Endometrium (tissue), 2 donors: ENCODE measurements at regions not wholly inside any gene's neighbourhood (a gene's known extent, or its start where the extent isn't known, plus 50 kb on each side); places are given as distances from the start of the nearest gene placed in this dataset.
A peak's percentile ranks its signal among the peaks of the same experiment; 100 is the strongest.
"Not testable (repeated sequence)": the region's sequence is repeated elsewhere in the genome, so short reads cannot be mapped to it uniquely, and the experiment has no call there.

ENCODE experiments used
- FAIRE-seq: peaks from 2 replicates; lab custom pipeline; 2012; peaks lifted over from hg19 to GRCh38; lab: Jason Lieb, UNC
- donor health status: control.
- donor health status: control.

DNA sequence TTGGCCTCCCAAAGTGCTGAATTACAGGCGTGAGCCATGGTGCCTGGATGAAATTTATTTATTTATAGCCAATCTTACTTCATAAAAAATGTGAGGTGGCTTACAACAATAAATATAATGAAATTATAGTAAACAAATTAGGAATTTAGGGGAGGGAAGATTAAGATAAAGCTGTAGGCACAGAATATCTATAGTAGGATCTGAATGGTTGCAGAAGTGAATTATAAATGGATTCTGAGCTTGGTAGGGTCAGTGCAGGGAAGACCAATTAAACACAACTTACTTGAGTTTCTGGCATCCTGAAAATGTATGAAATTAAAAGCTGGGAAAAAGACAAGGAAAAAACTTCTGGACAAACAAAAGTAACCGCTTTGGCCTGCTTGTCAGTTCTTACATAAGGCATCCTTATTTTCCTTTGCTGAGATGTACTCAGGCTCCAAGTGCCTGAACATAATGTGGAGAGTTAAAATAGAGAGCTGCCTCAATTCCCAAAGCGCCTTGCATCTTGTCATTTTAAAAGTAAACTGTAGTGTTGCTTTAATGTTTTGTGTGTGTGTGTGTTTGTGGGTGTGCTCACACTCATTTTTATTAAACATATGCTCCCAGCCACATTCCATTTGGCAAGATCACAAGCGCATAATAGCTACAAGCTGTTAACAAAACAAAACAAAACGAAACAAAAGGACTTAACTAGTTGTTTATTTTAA, 247.3 kb downstream of the S1PR1 start:
- no peak for FAIRE-seq

GRCh38 chr1:101484689-101485338, 248.0 kb downstream of the S1PR1 start:
- FAIRE-seq: peak; percentile 99

DNA sequence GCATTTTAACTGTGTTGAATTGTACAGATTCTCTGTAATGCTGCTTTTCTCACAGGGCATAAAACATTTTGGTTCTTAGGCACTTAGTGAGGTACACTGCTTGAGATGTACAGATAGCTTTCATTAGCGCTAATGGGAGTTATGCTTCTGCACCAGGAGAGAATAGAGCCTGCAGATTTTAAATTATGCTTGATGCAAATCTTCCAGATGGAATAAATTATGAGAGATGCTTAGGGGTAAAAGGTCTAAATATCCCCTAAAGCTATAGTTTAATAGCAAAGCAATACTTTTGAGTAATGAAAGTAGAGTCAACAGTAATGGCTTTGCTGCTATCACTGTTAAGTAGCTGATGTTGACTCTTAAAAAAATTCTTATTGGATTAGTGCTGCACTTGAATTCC, 248.9 kb downstream of the S1PR1 start:
- no peak for FAIRE-seq

DNA sequence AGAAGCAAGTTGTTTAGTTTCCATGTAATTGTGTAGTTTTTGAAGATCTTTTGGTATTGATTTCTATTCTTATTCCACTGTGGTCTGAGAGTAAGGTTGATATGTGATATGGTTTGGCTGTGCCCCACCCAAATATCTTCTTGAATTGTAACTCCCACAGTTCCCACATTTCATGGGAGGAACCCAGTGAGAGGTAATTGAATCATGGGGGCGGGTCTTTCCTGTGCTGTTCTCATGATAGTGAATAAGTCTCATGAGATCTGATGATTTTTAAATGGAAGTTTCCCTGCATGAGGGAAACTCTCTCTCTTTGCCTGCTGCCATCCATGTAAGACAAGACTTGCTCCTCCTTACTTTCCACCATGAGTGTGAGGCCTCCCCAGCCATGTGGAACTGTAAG, 255.3 kb downstream of the S1PR1 start:
- not testable (repeated sequence) for FAIRE-seq

DNA sequence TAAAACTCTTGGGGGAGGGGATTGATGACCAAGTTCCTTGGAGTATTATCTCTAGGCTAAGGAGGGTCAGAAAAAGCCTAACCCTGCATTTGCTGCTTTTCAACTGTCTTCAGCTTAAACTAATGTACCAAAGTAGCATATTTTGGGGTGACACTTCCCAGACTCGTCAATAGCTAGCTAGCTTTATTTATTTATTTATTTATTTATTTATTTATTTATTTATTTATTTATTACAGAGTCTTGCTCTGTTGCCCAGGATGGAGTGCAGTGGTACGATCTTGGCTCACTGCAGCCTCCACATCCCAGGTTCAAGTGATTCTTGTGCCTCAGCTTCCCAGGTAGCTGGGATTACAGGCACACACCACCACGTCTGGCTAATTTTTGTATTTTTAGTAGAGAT, 257.1 kb downstream of the S1PR1 start:
- FAIRE-seq: not testable (repeated sequence)

GRCh38 chr1:101496109-101496508, 259.3 kb downstream of the S1PR1 start:
- no peak for FAIRE-seq

DNA sequence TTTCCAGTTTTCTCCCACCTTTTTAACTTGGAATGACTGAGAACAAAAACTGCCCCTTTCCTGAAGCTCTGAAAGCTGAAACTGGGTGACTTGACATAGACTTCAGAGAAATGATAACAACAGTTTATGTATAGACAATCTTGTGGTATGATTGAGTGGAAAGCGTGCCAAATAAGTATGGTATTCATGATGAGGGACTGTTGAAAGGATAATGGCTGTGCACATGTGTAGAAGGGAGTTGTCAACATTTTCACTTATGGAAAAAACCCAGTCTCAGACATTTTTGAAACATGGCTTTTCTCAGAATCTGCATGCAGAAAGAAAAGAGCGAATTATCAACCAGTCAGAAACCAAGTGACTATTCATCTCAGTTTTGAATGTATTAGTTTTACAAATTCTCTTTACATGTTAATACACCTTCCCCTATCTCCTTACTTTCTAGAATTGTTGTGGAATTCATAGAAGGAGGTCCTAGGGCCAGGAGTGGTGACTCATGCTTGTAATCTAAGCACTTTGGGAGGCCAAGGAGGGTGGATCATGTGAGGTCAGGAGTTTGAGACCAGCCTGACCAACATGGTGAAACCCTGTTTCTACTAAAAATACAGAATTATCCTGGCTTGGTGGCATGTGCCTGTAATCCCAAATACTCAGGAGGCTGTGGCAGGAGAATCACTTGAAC, 261.2 kb downstream of the S1PR1 start:
- no peak for FAIRE-seq

GRCh38 chr1:101504106-101504505, 267.3 kb downstream of the S1PR1 start:
- FAIRE-seq: not testable (repeated sequence)

GRCh38 chr1:101505240-101505639, 268.4 kb downstream of the S1PR1 start:
- FAIRE-seq: not testable (repeated sequence)

- no peak for FAIRE-seq
Observed at GRCh38 chr1:101506541-101507164, 269.8 kb downstream of the S1PR1 start.

DNA sequence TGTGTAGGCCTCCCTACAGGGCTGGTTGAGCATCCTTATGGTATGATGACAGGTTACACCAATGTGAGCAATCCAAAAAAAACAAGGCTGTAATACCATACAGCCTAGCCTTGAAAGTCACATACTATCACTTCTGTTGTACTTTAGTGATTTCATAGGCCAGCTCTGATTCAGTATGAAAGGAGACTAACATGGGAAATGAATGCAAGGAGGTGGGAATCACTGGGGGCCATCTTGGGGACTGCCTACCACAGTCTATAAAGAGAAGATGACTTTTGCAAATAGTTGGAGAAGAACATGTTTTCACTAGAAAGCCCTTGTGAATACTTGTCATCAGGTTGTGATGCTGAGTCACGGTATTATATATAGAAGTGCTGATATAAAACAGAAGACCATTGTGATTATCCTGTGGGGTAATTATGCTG, 270.7 kb downstream of the S1PR1 start:
- FAIRE-seq: no peak

GRCh38 chr1:101508913-101509312, 272.1 kb downstream of the S1PR1 start:
- FAIRE-seq: no peak

- no peak for FAIRE-seq
Observed at GRCh38 chr1:101509370-101509769, 272.6 kb downstream of the S1PR1 start.

GRCh38 chr1:101511202-101511891, 274.5 kb downstream of the S1PR1 start:
- no peak for FAIRE-seq

- no peak for FAIRE-seq
Observed at GRCh38 chr1:101520302-101520701, 283.5 kb downstream of the S1PR1 start.

DNA sequence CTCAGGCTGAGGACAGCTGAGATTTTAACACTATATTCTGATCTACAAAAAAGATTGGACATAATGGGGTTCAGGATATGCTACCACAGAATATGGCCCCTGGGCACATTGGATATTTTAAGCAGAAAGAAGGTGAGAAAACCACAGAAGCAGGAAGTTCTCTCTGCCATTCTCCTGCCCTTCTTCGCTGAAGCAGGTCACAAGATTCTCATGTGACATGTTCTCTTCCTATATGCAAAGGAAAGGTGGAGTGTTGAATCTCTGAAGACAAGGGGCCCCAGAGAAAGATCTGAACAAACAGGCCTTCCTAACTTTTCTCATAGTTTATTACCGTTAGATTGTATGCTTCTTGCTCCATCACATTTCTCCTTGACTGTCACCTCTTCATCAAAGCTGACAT, 285.7 kb downstream of the S1PR1 start:
- no peak for FAIRE-seq

DNA sequence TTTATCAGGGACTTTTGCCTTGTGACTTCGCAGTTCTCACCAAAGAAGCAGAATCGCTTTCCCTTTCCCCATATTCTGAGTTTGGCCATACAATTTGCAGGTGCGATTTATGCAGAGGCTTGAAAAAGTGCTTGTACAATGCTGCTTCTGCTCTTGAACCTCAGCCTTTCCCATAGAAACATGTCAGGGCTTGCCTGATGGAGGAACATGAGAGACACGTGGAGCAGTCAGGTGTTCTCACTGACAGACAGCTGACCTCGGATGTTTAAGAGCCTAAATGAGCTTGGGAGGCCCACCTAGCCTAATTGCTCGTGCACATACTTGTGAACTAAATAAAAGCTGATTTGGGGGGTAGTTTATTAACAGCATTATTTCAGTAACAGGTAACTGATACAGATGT, 290.0 kb downstream of the S1PR1 start:
- no peak for FAIRE-seq

GRCh38 chr1:101532377-101532776, 295.6 kb downstream of the S1PR1 start:
- FAIRE-seq: no peak

- no peak for FAIRE-seq
Observed at GRCh38 chr1:101540161-101540560, 303.3 kb downstream of the S1PR1 start.

DNA sequence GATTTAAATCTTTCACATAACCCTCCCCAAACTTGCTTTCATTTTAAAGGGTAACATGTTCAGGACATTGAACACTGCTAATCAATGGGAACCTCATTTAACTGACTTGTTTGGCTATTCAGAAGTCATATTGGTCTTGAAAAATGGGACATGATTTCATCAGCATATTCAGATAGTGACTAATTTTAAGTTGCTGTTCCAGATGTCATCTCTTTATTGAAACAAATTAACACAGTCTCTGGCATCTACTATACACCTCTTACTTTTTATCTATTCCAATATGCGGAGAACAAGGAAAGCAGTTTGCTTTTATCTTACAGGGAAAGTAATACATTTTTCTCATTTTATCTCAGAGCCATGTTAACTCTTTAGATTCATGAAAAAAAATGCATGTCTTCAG, 310.1 kb downstream of the S1PR1 start:
- no peak for FAIRE-seq

DNA sequence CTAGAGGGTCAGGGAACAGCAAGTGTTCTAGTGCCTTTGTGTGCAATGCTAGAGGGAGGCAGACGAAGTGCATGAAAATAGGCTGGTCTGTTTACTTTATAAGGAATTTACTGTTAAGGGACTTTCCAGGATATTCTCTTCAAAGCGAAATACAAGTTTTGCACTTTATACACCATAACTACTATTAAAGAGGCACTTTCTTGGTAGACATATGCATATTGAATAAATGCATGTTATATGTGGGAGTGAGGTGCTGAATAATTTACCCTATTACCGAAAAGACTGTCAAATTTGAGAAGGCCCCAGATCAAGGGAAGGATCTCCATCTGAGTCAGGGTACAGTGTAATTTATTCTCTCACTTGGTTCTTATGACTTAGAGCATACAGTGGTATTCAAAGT, 310.5 kb downstream of the S1PR1 start:
- FAIRE-seq: no peak

- FAIRE-seq: no peak
Observed at GRCh38 chr1:101548376-101548775, 311.6 kb downstream of the S1PR1 start.
